ENCODE measurements at regions not wholly inside any gene's neighbourhood (a gene's known extent, or its start where the extent isn't known, plus 50 kb on each side); places are given as distances from the start of the nearest gene placed in this dataset.

DNA sequence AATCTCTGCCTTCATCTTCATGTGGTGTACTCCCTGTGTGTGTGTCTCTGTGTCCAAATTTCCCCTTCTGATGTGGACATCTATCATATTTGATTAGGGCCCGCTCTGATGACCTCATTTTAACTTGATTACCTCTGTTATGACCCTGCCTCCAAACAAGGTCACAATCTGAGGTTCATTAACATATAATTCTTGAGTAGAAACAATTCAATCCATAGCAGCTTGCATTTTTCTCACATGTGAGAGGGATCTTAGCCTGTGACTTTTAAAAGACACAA, 130.9 kb upstream of the RAB4A start:
- no peak for TF ChIP-seq POLR2A (IDR thresholded peaks at IDR 0.05)
- TF ChIP-seq, protein P1, sequence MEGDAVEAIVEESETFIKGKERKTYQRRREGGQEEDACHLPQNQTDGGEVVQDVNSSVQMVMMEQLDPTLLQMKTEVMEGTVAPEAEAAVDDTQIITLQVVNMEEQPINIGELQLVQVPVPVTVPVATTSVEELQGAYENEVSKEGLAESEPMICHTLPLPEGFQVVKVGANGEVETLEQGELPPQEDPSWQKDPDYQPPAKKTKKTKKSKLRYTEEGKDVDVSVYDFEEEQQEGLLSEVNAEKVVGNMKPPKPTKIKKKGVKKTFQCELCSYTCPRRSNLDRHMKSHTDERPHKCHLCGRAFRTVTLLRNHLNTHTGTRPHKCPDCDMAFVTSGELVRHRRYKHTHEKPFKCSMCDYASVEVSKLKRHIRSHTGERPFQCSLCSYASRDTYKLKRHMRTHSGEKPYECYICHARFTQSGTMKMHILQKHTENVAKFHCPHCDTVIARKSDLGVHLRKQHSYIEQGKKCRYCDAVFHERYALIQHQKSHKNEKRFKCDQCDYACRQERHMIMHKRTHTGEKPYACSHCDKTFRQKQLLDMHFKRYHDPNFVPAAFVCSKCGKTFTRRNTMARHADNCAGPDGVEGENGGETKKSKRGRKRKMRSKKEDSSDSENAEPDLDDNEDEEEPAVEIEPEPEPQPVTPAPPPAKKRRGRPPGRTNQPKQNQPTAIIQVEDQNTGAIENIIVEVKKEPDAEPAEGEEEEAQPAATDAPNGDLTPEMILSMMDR (IDR thresholded peaks at IDR 0.05) = no peak
- no peak for TF ChIP-seq POLR2AphosphoS5 (IDR thresholded peaks at IDR 0.05)

All from prostate gland (tissue), 2 donors.